ENCODE measurements at regions not wholly inside any gene's neighbourhood (a gene's known extent, or its start where the extent isn't known, plus 50 kb on each side); places are given as distances from the start of the nearest gene placed in this dataset.

DNA sequence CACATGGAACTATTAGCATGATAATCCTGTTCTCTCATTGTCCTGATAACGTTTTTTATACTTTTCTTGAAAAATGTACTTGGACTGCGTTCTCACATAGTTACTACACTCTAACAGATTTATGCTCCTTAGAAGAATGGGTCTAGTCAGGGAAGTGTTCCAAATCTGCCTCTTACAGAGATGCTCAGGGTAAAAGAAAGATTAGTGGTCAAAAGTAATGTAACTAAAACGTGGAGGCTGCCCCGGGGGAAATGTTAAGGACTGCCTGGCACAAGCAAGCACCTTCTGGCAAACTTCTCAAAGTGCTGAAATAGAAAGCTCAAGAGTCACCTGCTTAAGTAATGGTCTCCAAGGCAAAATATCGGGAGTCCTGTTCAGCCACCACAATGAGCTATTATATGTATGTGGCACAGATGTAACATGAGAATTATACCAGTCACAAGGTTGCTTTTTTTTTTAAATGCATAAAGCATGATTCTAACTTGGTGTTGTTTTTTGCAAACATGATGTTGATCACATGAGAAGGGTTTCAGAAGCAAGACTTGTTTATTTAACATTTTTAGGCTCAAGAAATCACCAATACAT lies 244.5 kb upstream of the JARID2 start:
- H3K4me3 ChIP-seq (replicated peaks in 1 of 2; ENCODE audit: low read depth in 2 of 2, low read length in 2 of 2) = no peak overlapping the region
- TF ChIP-seq, protein P1, sequence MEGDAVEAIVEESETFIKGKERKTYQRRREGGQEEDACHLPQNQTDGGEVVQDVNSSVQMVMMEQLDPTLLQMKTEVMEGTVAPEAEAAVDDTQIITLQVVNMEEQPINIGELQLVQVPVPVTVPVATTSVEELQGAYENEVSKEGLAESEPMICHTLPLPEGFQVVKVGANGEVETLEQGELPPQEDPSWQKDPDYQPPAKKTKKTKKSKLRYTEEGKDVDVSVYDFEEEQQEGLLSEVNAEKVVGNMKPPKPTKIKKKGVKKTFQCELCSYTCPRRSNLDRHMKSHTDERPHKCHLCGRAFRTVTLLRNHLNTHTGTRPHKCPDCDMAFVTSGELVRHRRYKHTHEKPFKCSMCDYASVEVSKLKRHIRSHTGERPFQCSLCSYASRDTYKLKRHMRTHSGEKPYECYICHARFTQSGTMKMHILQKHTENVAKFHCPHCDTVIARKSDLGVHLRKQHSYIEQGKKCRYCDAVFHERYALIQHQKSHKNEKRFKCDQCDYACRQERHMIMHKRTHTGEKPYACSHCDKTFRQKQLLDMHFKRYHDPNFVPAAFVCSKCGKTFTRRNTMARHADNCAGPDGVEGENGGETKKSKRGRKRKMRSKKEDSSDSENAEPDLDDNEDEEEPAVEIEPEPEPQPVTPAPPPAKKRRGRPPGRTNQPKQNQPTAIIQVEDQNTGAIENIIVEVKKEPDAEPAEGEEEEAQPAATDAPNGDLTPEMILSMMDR (IDR thresholded peaks at IDR 0.05; ENCODE audit: low read depth, low read length) = no peak
- DNase-seq (ENCODE audit: low read depth in 2 of 2) = no peak

DNA sequence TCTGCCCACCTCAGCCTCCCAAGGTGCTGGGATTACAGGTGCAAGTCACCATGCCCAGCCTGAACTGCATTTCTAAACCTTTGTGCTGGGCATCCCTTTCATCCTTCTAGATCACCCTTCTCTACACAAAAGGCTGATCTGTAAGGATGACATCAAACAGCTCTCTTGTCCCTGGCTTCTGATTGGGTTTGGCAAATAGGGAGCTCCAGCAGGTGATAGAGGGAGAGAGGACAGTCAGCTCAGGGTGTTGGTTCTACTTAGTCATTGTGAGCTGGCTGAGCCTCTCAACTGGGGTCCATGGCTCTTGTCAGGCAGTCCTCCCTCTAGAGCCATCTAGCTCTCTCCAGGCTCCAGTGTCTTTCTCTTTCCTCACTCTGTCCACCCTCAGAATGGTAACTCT lies 237.6 kb upstream of the JARID2 start:
- TF ChIP-seq, protein P1 (IDR thresholded peaks at IDR 0.05; ENCODE audit: low read depth, low read length) = no peak

DNA sequence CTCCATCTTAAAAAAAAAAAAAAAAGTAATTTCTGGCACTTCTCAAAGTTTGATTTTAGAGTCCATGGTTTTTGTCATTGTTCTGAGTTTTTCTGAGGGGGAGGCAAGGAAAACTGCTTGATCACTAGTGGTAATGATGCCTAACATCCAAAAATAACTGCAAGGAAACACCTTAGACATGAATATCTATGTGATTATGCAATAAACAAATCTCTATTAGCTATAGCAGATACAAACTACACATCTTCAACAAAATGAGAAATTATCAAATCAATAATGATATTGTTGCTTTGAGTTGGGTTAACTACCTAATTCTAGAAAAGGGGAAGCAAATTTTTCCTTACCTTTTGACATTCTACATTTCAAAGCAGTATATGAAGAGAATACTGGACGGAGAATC lies 230.9 kb upstream of the JARID2 start:
- TF ChIP-seq, protein P1 (IDR thresholded peaks at IDR 0.05; ENCODE audit: low read depth, low read length) = no peak
- no peak overlapping the region for H3K4me3 ChIP-seq (replicated peaks in 1 of 2; ENCODE audit: low read depth in 2 of 2, low read length in 2 of 2)
- DNase-seq (ENCODE audit: low read depth in 2 of 2) = no peak

More for the DNA sequence above, 237.6 kb upstream of the JARID2 start:
- no peak for DNase-seq (ENCODE audit: low read depth in 2 of 2)
- no peak overlapping the region for H3K4me3 ChIP-seq (replicated peaks in 1 of 2; ENCODE audit: low read depth in 2 of 2, low read length in 2 of 2)

DNA sequence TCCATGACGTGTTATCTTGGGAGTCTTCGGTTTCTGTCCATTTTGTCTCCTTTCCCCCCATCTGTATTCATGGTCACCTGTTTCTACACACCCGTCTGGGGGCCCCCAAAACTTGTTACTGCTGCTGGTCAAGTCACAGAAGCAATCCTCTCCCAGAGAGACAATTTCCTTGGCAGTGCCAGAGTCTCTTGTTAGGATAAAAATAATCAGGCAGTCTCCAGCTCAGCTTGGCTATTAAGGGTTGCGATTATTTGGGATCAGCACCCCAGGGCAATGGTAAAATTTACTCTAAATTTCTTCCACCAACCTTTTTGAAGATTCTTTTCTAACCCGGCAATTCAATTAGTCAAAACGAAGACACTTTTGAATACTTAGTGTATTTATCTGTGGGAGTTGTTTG lies 229.1 kb upstream of the JARID2 start:
- no peak for DNase-seq (ENCODE audit: low read depth in 2 of 2)
- no peak overlapping the region for H3K4me3 ChIP-seq (replicated peaks in 1 of 2; ENCODE audit: low read depth in 2 of 2, low read length in 2 of 2)
- TF ChIP-seq, protein P1 (IDR thresholded peaks at IDR 0.05; ENCODE audit: low read depth, low read length) = no peak

DNA sequence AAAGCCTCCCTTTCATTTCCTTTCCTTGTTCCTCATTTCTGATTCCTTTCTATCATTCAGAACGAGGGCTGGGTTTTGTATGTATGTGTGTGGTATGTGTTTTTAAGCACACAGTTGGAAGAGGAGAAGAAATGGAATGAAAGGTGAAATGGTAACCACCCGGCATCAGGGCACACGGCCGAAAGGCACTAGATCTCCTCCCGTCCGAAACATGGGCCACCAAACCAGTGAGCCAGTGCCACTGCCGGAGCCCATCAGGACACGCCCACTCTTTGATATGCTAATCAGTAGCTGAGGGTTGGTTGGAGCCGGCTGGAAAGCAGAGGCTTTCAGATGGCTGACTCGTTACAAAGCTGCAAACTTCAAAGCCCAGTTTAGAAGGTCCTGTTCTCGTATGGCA lies 228.6 kb upstream of the JARID2 start:
- no peak overlapping the region for H3K4me3 ChIP-seq (replicated peaks in 1 of 2; ENCODE audit: low read depth in 2 of 2, low read length in 2 of 2)
- DNase-seq (ENCODE audit: low read depth in 2 of 2) = no peak
- TF ChIP-seq, protein P1 (IDR thresholded peaks at IDR 0.05; ENCODE audit: low read depth, low read length) = no peak

DNA sequence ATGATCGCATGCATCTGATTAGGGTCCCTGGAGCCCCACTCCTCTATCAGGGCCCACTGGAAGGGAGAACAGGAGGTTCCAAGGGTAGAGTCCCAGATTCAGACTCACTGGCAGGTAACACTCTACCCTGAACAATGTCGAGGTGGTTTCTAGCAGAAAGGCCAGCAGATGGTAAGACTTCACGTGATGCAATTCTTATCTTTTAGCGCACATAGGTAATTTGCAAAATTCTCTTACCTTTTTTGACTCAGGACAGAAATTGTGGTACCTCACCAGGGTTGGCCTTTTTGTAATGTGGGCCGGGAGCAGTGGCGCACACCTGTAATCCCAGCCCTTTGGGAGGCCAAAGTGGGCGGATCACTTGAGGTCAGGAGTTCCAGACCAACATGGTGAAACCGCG lies 228.1 kb upstream of the JARID2 start:
- no peak for DNase-seq (ENCODE audit: low read depth in 2 of 2)
- H3K4me3 ChIP-seq (replicated peaks in 1 of 2; ENCODE audit: low read depth in 2 of 2, low read length in 2 of 2) = no peak overlapping the region
- TF ChIP-seq, protein P1 (IDR thresholded peaks at IDR 0.05; ENCODE audit: low read depth, low read length) = no peak
